ENCODE measurements at regions not wholly inside any gene's neighbourhood (a gene's known extent, or its start where the extent isn't known, plus 50 kb on each side); places are given as distances from the start of the nearest gene placed in this dataset.

- TF ChIP-seq ZBTB40 (IDR thresholded peaks at IDR 0.05), result no peak
- no peak for TF ChIP-seq ZBTB40 (CRISPR knock-in tag; IDR thresholded peaks at IDR 0.05)
- no peak for TF ChIP-seq CTCF (IDR thresholded peaks at IDR 0.05 in 2 of 3, conservative IDR thresholded peaks at IDR 0.05 in 1 of 3; ENCODE audit: insufficient read depth in 2 of 3, low read depth in 1 of 3, low read length in 3 of 3)
- no peak for TF ChIP-seq GTF2A2 (tag; IDR thresholded peaks at IDR 0.05)
- TF ChIP-seq E2F8 (IDR thresholded peaks at IDR 0.05; ENCODE audit: low read depth, partially characterized antibody), result no peak
- TF ChIP-seq ZNF3 (CRISPR knock-in tag; IDR thresholded peaks at IDR 0.05), result no peak
- TF ChIP-seq EZH2 (IDR thresholded peaks at IDR 0.05; ENCODE audit: borderline replicate concordance, low read depth, low read length), result no peak
- no peak for TF ChIP-seq RCOR1 (IDR thresholded peaks at IDR 0.05; ENCODE audit: borderline replicate concordance in 1 of 2, low read depth in 2 of 2, low read length in 2 of 2)
- no peak for TF ChIP-seq NR2C1 (IDR thresholded peaks at IDR 0.05)
- no peak for TF ChIP-seq NR2C1 (tag; IDR thresholded peaks at IDR 0.05)
- TF ChIP-seq FOSL1 (tag; conservative IDR thresholded peaks at IDR 0.05), result no peak
Measured at GRCh38 chr3:55337641-55338180, 149.4 kb downstream of the WNT5A start.
